H1 (cell line): ENCODE measurements at regions not wholly inside any gene's neighbourhood (a gene's known extent, or its start where the extent isn't known, plus 50 kb on each side); places are given as distances from the start of the nearest gene placed in this dataset.

ENCODE experiments used
- CTCF ChIA-PET: fragments of 300-600 bp; sonication (Branson Sonifier 250); formaldehyde crosslinking; loops from one replicate; lab custom pipeline; 2021; ENCODE audit not compliant: partially characterized antibody; lab: Charles Lee
- POLR2A ChIA-PET: fragments of 300-600 bp; sonication (Branson Sonifier 250); formaldehyde crosslinking; loops from one replicate; lab custom pipeline; 2021; ENCODE audit warnings: inconsistent platforms; ENCODE audit not compliant: partially characterized antibody; lab: Charles Lee
- DNase-seq, 2 experiments: peaks; one replicate each; pipeline versions ENCODE4 v3.0.0 to v3.0.0-alpha.2; 2010 to 2022; ENCODE audit warnings: low spot score in 2 of 2, low read depth in 1 of 2, mixed read lengths in 1 of 2
- FAIRE-seq: peaks from 2 replicates; lab custom pipeline; 2011; peaks lifted over from hg19 to GRCh38; lab: Jason Lieb, UNC
- H2AFZ ChIP-seq: 2 replicates; pipeline ENCODE4 v1.8.1; 2012; ENCODE audit warnings: low read length, inconsistent platforms
- H2AK5ac ChIP-seq: 2 replicates; pipeline ENCODE4 v1.6.1; 2013; ENCODE audit warnings: low read depth, low read length
- H2BK120ac ChIP-seq: replicated peaks from 2 replicates; pipeline ENCODE3; 2013; ENCODE audit warnings: low read depth, low read length, inconsistent platforms
- H2BK12ac ChIP-seq: 2 replicates; pipeline ENCODE4 v1.6.1; 2013; ENCODE audit warnings: low read depth, low read length
- H2BK15ac ChIP-seq: 2 replicates; pipeline ENCODE4 v1.6.1; 2013; ENCODE audit warnings: low read length
- H2BK20ac ChIP-seq: 2 replicates; pipeline ENCODE4 v1.6.1; 2013; ENCODE audit warnings: low read length
- H2BK5ac ChIP-seq: 2 replicates; pipeline ENCODE4 v1.6.1; 2013; ENCODE audit warnings: low read depth, low read length
- H3K14ac ChIP-seq: 2 replicates; pipeline ENCODE4 v1.6.1; 2013; ENCODE audit warnings: inconsistent platforms; ENCODE audit not compliant: insufficient read length
- H3K18ac ChIP-seq: 2 replicates; pipeline ENCODE4 v1.6.1; 2013; ENCODE audit warnings: low read length; ENCODE audit errors: extremely low read depth
- H3K23ac ChIP-seq: 2 replicates; pipeline ENCODE4 v1.6.1; 2013; ENCODE audit warnings: inconsistent platforms; ENCODE audit not compliant: insufficient read length
- H3K23me2 ChIP-seq: 2 replicates; pipeline ENCODE4 v1.6.1; 2013; ENCODE audit warnings: low read depth, low read length
- H3K27ac ChIP-seq: 2 replicates; pipeline ENCODE4 v1.6.1; 2011; ENCODE audit warnings: low read depth, low read length, inconsistent platforms
- H3K27me3 ChIP-seq, 4 experiments: replicated peaks in 1 of 4; 1 replicate in 1 of 4; 2 replicates in 3 of 4; pipeline versions ENCODE4 v1.6.1 to v1.8.1; 2011 to 2013; ENCODE audit warnings: low read length in 3 of 4, mild to moderate bottlenecking in 3 of 4, inconsistent platforms in 2 of 4, mixed read lengths in 2 of 4, moderate library complexity in 1 of 4; ENCODE audit not compliant: control insufficient read depth in 3 of 4, insufficient read depth in 3 of 4; ENCODE audit errors: extremely low read depth in 1 of 4
- H3K36me3 ChIP-seq, 4 experiments: 2 replicates each; pipeline versions ENCODE4 v1.6.1 to v1.8.1; 2011 to 2013; ENCODE audit warnings: mild to moderate bottlenecking in 4 of 4, low read length in 3 of 4, moderate library complexity in 2 of 4, control low read depth in 1 of 4, inconsistent platforms in 1 of 4; ENCODE audit not compliant: insufficient read depth in 4 of 4, control insufficient read depth in 2 of 4
- H3K4ac ChIP-seq: replicated peaks from 2 replicates; pipeline ENCODE3; 2013; ENCODE audit warnings: low read length, low read depth, mixed read lengths, inconsistent platforms; ENCODE audit not compliant: insufficient read length
- H3K4me1 ChIP-seq, 4 experiments: replicated peaks in 1 of 4; 1 replicate in 1 of 4; 2 replicates in 3 of 4; pipeline versions ENCODE4 v1.6.1 to v1.8.1; 2011 to 2013; ENCODE audit warnings: low read length in 3 of 4, inconsistent platforms in 2 of 4, mixed read lengths in 1 of 4; ENCODE audit not compliant: insufficient read depth in 4 of 4, control insufficient read depth in 3 of 4
- H3K4me2 ChIP-seq, 2 experiments: 2 replicates each; pipeline versions ENCODE4 v1.6.1 to v1.8.1; 2011 to 2013; ENCODE audit warnings: low read depth in 2 of 2, low read length in 2 of 2, control low read depth in 1 of 2, inconsistent platforms in 1 of 2, mild to moderate bottlenecking in 1 of 2; ENCODE audit not compliant: insufficient read depth in 1 of 2
- H3K4me3 ChIP-seq, 4 experiments: fragments of 200-600, 300-600 bp in 1 of 4; sonication (generic), shearing (Covaris generic), sonication (Bioruptor Twin) in 1 of 4; 2 replicates each; pipeline versions ENCODE4 v1.5.1 to v1.8.1; 2011 to 2016; ENCODE audit warnings: low read length in 4 of 4, low read depth in 3 of 4, control low read depth in 2 of 4, inconsistent platforms in 2 of 4, mild to moderate bottlenecking in 2 of 4, mixed read lengths in 1 of 4, moderate library complexity in 1 of 4; ENCODE audit not compliant: insufficient read depth in 2 of 4; ENCODE audit errors: extremely low read depth in 1 of 4
- H3K56ac ChIP-seq: replicated peaks from 2 replicates; pipeline ENCODE3; 2013; ENCODE audit warnings: low read depth, mild to moderate bottlenecking, mixed read lengths, low read length, inconsistent platforms; ENCODE audit not compliant: insufficient read length
- H3K79me1 ChIP-seq: 2 replicates; pipeline ENCODE4 v1.6.1; 2013; ENCODE audit warnings: low read depth, low read length, control low read depth
- H3K79me2 ChIP-seq, 2 experiments: 2 replicates each; pipeline versions ENCODE4 v1.6.1 to v1.8.1; 2012 to 2013; ENCODE audit warnings: low read length in 2 of 2, mild to moderate bottlenecking in 2 of 2, inconsistent platforms in 1 of 2; ENCODE audit not compliant: insufficient read depth in 2 of 2, control insufficient read depth in 1 of 2
- H3K9ac ChIP-seq, 4 experiments: replicated peaks in 1 of 4; 1 replicate in 1 of 4; 2 replicates in 3 of 4; pipeline versions ENCODE4 v1.6.1 to v1.8.1; 2011 to 2013; ENCODE audit warnings: low read depth in 3 of 4, low read length in 3 of 4, control low read depth in 2 of 4, mild to moderate bottlenecking in 2 of 4, moderate library complexity in 2 of 4, inconsistent platforms in 1 of 4; ENCODE audit errors: extremely low read depth in 1 of 4
- H3K9me3 ChIP-seq, 2 experiments: 2 replicates each; pipeline versions ENCODE4 v1.6.1 to v1.8.1; 2012 to 2013; ENCODE audit warnings: mild to moderate bottlenecking in 2 of 2, moderate library complexity in 2 of 2, control low read depth in 1 of 2, inconsistent platforms in 1 of 2, low read depth in 1 of 2, low read length in 1 of 2, mixed read lengths in 1 of 2; ENCODE audit not compliant: insufficient read depth in 2 of 2
- H4K20me1 ChIP-seq, 2 experiments: replicated peaks in 1 of 2; 2 replicates each; pipeline versions ENCODE3 to v1.8.1; 2011 to 2013; ENCODE audit warnings: inconsistent platforms in 2 of 2, low read length in 2 of 2, mild to moderate bottlenecking in 1 of 2; ENCODE audit not compliant: insufficient read depth in 2 of 2, control insufficient read depth in 1 of 2
- H4K5ac ChIP-seq: 2 replicates; pipeline ENCODE4 v1.6.1; 2013; ENCODE audit warnings: low read length, low read depth, mixed read lengths, inconsistent platforms; ENCODE audit not compliant: insufficient read length
- H4K8ac ChIP-seq: 2 replicates; pipeline ENCODE4 v1.8.0; 2013; ENCODE audit warnings: mild to moderate bottlenecking, moderate library complexity, low read length, inconsistent platforms; ENCODE audit not compliant: insufficient read depth; ENCODE audit errors: extremely low read depth
- H4K91ac ChIP-seq: replicated peaks from 2 replicates; pipeline ENCODE3; 2013; ENCODE audit warnings: low read length, mixed read lengths, inconsistent platforms; ENCODE audit not compliant: insufficient read length
- ASH2L ChIP-seq: fragments of 200-600, 300-600 bp; sonication (generic); IDR thresholded peaks from one replicate; pipeline ENCODE4 v1.7.1; 2017; ENCODE audit warnings: low read length
- BRCA1 ChIP-seq: IDR thresholded peaks from 2 replicates; pipeline ENCODE4 v1.6.1; 2012; ENCODE audit warnings: low read depth, low read length, improper control_type of control experiment
- CBX8 ChIP-seq: fragments of 300-800, 300-1000 bp; sonication (generic); IDR thresholded peaks from 2 replicates; pipeline ENCODE4 v1.7.1; 2016; ENCODE audit warnings: low read depth, low read length, borderline replicate concordance
- CEBPB ChIP-seq: IDR thresholded peaks from 2 replicates; pipeline ENCODE4 v1.6.1; 2012; ENCODE audit warnings: low read depth, low read length
- CREB1 ChIP-seq: IDR thresholded peaks from 2 replicates; pipeline ENCODE4 v1.6.1; 2012; ENCODE audit warnings: inconsistent platforms
- EZH2 ChIP-seq: fragments of 200-600 bp; sonication (generic); IDR thresholded peaks from 2 replicates; pipeline ENCODE4 v1.7.1; 2012; ENCODE audit warnings: low read depth, mild to moderate bottlenecking, moderate library complexity, low read length, inconsistent platforms; ENCODE audit not compliant: severe bottlenecking
- FOSL1 ChIP-seq: IDR thresholded peaks from 2 replicates; pipeline ENCODE4 v1.6.1; 2011; ENCODE audit warnings: mild to moderate bottlenecking, low read depth, low read length, moderate library complexity; ENCODE audit not compliant: insufficient read depth
- MAX ChIP-seq: IDR thresholded peaks from 2 replicates; pipeline ENCODE4 v1.6.1; 2012; ENCODE audit warnings: inconsistent platforms
- RAD21 ChIP-seq, 2 experiments: IDR thresholded peaks in 1 of 2; conservative IDR thresholded peaks in 1 of 2; 2 replicates each; pipeline ENCODE4 v1.6.1; 2011; ENCODE audit warnings: low read depth in 2 of 2, low read length in 2 of 2, improper control_type of control experiment in 1 of 2, inconsistent platforms in 1 of 2, mild to moderate bottlenecking in 1 of 2, moderate library complexity in 1 of 2
- SP1 ChIP-seq: IDR thresholded peaks from 2 replicates; pipeline ENCODE4 v1.6.1; 2011; ENCODE audit warnings: low read depth, low read length
- SRF ChIP-seq: IDR thresholded peaks from 2 replicates; pipeline ENCODE4 v1.6.1; 2011; ENCODE audit warnings: mild to moderate bottlenecking, low read depth, low read length, moderate library complexity
- TAF7 ChIP-seq: optimal IDR thresholded peaks from 2 replicates; pipeline ENCODE3; 2011; ENCODE audit warnings: low read depth, mild to moderate bottlenecking, inconsistent platforms, low read length, moderate library complexity, borderline replicate concordance
- TBP ChIP-seq: IDR thresholded peaks from 2 replicates; pipeline ENCODE4 v1.6.1; 2011; ENCODE audit warnings: low read depth, low read length, improper control_type of control experiment
- WGBS, 2 experiments: shearing (Covaris generic) in 1 of 2; methylation state at CpG; one replicate each; pipeline versions ENCODE4 v1.1.6 to v1.1.7; 2013 to 2015; ENCODE audit warnings: low lambda C conversion rate in 2 of 2, mixed read lengths in 2 of 2, inconsistent platforms in 1 of 2, low coverage in 1 of 2, missing lambda C conversion rate in 1 of 2; ENCODE audit not compliant: insufficient replicate concordance in 2 of 2, insufficient coverage in 1 of 2, insufficient read length in 1 of 2; ENCODE audit errors: extremely low coverage in 1 of 2, missing lambda C conversion rate in 1 of 2; 5-methylcytosine and 5-hydroxymethylcytosine counted together
- TF ChIP-seq, protein P1 (sequence below): IDR thresholded peaks from 2 replicates; pipeline ENCODE4 v1.6.1; 2012; ENCODE audit warnings: low read length, inconsistent platforms

GRCh38 chr18:44514106-44514505 is 166.6 kb upstream of the SETBP1 start:
- peaks cover 0 to 1% (median 0%) of the 10 kb centered on the region in 4 experiments; a peak in 1 of 7 replicates for H3K27me3 ChIP-seq
- no peak overlapping the region for H3K9ac ChIP-seq
- no peak overlapping the region for H3K27ac ChIP-seq
- CTCF ChIA-PET: no interaction called here
- H4K5ac ChIP-seq: no peak overlapping the region
- H3K36me3 ChIP-seq: no peaks in the 10 kb centered on the region
- H3K4me1 ChIP-seq: no peaks in the 10 kb centered on the region
- H3K14ac ChIP-seq: no peak overlapping the region
- H2BK12ac ChIP-seq: no peak overlapping the region
- H3K23ac ChIP-seq: no peak overlapping the region
- no peak overlapping the region for H2AK5ac ChIP-seq
- no peaks in the 10 kb centered on the region for H3K9me3 ChIP-seq
- H2BK15ac ChIP-seq: no peak overlapping the region
- 94% methylated on average over 1 of the region's 1 CpG; no CpG with 5 or more reads in 1 of the 2 experiments for WGBS, 2 experiments
- no peak overlapping the region for H3K56ac ChIP-seq
- no peak overlapping the region for H2BK20ac ChIP-seq
- H3K4me2 ChIP-seq: no peak overlapping the region
- no peaks in the 10 kb centered on the region for H4K20me1 ChIP-seq
- H3K23me2 ChIP-seq: no peaks in the 10 kb centered on the region
- H4K8ac ChIP-seq: no peak overlapping the region
- H3K4me3 ChIP-seq: no peak overlapping the region
- H3K18ac ChIP-seq: no peak overlapping the region
- H2AFZ ChIP-seq: no peak overlapping the region
- POLR2A ChIA-PET: no interaction called here
- H2BK5ac ChIP-seq: no peak overlapping the region
- no peak overlapping the region for H4K91ac ChIP-seq
- H3K79me1 ChIP-seq: no peaks in the 10 kb centered on the region
- H2BK120ac ChIP-seq: no peak overlapping the region
- H3K4ac ChIP-seq: no peak overlapping the region
- FAIRE-seq (no peak), DNase-seq (no peak)
- no peaks in the 10 kb centered on the region for H3K79me2 ChIP-seq
- TF ChIP-seq TBP (no peak), FOSL1 (no peak), RAD21 (IDR thresholded peaks at IDR 0.05 in 1 of 2, conservative IDR thresholded peaks at IDR 0.05 in 1 of 2; ENCODE audit: low read depth in 2 of 2, low read length in 2 of 2) (no peak), MAX (no peak), CEBPB (no peak), SP1 (no peak), TAF7 (no peak), CREB1 (no peak), BRCA1 (no peak), CBX8 (no peak), SRF (no peak), ASH2L (no peak), EZH2 (no peak)
- TF ChIP-seq, protein P1, sequence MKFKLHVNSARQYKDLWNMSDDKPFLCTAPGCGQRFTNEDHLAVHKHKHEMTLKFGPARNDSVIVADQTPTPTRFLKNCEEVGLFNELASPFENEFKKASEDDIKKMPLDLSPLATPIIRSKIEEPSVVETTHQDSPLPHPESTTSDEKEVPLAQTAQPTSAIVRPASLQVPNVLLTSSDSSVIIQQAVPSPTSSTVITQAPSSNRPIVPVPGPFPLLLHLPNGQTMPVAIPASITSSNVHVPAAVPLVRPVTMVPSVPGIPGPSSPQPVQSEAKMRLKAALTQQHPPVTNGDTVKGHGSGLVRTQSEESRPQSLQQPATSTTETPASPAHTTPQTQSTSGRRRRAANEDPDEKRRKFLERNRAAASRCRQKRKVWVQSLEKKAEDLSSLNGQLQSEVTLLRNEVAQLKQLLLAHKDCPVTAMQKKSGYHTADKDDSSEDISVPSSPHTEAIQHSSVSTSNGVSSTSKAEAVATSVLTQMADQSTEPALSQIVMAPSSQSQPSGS: no peak
